ENCODE measurements at regions not wholly inside any gene's neighbourhood (a gene's known extent, or its start where the extent isn't known, plus 50 kb on each side); places are given as distances from the start of the nearest gene placed in this dataset.

- TF ChIP-seq SP1 (IDR thresholded peaks at IDR 0.05; ENCODE audit: low read depth, low read length): no peak
- no peak for TF ChIP-seq BRCA1 (IDR thresholded peaks at IDR 0.05; ENCODE audit: low read depth, low read length)
- no peak for TF ChIP-seq TAF1 (IDR thresholded peaks at IDR 0.05; ENCODE audit: low read depth, low read length)
- TF ChIP-seq EP300 (IDR thresholded peaks at IDR 0.05; ENCODE audit: borderline replicate concordance in 1 of 2, low read depth in 2 of 2, low read length in 2 of 2): no peak
- no peak for TF ChIP-seq GABPA (IDR thresholded peaks at IDR 0.05; ENCODE audit: borderline replicate concordance, insufficient read depth, low read length)
- TF ChIP-seq POLR2AphosphoS5 (IDR thresholded peaks at IDR 0.05; ENCODE audit: low read depth, low read length): no peak
- TF ChIP-seq HDAC2 (IDR thresholded peaks at IDR 0.05; ENCODE audit: borderline replicate concordance in 1 of 2, low read depth in 2 of 2, low read length in 2 of 2): no peak
- TF ChIP-seq NRF1 (IDR thresholded peaks at IDR 0.05; ENCODE audit: low read depth, low read length): no peak
- no peak for TF ChIP-seq CTCF (IDR thresholded peaks at IDR 0.05; ENCODE audit: control extremely low read depth in 1 of 3, insufficient read depth in 1 of 3, low read depth in 1 of 3, low read length in 3 of 3)
- TF ChIP-seq POLR2A (IDR thresholded peaks at IDR 0.05; ENCODE audit: control extremely low read depth in 1 of 2, low read depth in 2 of 2, low read length in 2 of 2): no peak
- TF ChIP-seq RAD21 (IDR thresholded peaks at IDR 0.05 in 1 of 2, conservative IDR thresholded peaks at IDR 0.05 in 1 of 2; ENCODE audit: low read depth in 2 of 2, low read length in 2 of 2): no peak
Observed at GRCh38 chr20:11207749-11208502, 534.1 kb upstream of the JAG1 start.

Data from H1 (cell line).